ENCODE measurements at regions not wholly inside any gene's neighbourhood (a gene's known extent, or its start where the extent isn't known, plus 50 kb on each side); places are given as distances from the start of the nearest gene placed in this dataset.

DNA sequence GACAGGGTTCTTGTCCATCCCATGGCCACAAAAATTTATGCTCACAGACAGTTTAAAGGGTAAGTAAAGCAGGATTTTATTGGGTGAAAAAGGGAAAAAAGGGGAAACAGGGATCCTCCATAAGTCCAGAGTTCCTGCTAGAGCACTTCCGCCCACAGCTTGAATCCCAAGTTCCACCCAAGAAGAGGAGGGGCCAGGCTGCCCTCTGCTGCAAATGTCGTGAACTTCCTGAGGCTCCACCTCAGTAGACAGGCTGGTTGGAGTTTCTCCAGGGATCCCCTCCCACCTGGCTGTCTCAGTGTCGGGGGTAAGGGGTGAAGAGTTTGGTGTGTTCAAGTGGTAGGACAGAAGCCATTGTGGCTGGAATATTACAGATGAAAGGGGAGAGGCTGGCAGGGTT lies 275.0 kb upstream of the SGCD start:
- peak in 1 of 2 experiments; percentile 33 for DNase-seq (ENCODE audit: low read depth in 1 of 2, low spot score in 2 of 2)
- TF ChIP-seq, protein P1, sequence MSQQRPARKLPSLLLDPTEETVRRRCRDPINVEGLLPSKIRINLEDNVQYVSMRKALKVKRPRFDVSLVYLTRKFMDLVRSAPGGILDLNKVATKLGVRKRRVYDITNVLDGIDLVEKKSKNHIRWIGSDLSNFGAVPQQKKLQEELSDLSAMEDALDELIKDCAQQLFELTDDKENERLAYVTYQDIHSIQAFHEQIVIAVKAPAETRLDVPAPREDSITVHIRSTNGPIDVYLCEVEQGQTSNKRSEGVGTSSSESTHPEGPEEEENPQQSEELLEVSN (IDR thresholded peaks at IDR 0.05), result no peak
- TF ChIP-seq, protein P2, sequence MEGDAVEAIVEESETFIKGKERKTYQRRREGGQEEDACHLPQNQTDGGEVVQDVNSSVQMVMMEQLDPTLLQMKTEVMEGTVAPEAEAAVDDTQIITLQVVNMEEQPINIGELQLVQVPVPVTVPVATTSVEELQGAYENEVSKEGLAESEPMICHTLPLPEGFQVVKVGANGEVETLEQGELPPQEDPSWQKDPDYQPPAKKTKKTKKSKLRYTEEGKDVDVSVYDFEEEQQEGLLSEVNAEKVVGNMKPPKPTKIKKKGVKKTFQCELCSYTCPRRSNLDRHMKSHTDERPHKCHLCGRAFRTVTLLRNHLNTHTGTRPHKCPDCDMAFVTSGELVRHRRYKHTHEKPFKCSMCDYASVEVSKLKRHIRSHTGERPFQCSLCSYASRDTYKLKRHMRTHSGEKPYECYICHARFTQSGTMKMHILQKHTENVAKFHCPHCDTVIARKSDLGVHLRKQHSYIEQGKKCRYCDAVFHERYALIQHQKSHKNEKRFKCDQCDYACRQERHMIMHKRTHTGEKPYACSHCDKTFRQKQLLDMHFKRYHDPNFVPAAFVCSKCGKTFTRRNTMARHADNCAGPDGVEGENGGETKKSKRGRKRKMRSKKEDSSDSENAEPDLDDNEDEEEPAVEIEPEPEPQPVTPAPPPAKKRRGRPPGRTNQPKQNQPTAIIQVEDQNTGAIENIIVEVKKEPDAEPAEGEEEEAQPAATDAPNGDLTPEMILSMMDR (IDR thresholded peaks at IDR 0.05; ENCODE audit: control extremely low read depth in 1 of 3, insufficient read depth in 1 of 3, low read depth in 1 of 3, low read length in 3 of 3), result peak; percentile 43 to 55 (median 50); a peak in 3 of 4 replicates
- peak; percentile 73 to 75 for TF ChIP-seq RAD21 (IDR thresholded peaks at IDR 0.05 in 1 of 2, conservative IDR thresholded peaks at IDR 0.05 in 1 of 2; ENCODE audit: low read depth in 2 of 2, low read length in 2 of 2)

More for the DNA sequence above, 275.0 kb upstream of the SGCD start:
- H2AK5ac ChIP-seq (ENCODE audit: low read depth, low read length), result no peak overlapping the region
- H2BK5ac ChIP-seq (ENCODE audit: low read depth, low read length), result no peak overlapping the region
- no peaks in the 10 kb centered on the region for H3K79me2 ChIP-seq (ENCODE audit: control insufficient read depth in 1 of 2, insufficient read depth in 2 of 2, low read length in 2 of 2)
- no peak overlapping the region for H3K23ac ChIP-seq (ENCODE audit: insufficient read length)
- H3K4me1 ChIP-seq (replicated peaks in 1 of 4; ENCODE audit: control insufficient read depth in 3 of 4, insufficient read depth in 4 of 4, low read length in 3 of 4), result no peaks in the 10 kb centered on the region
- no peak overlapping the region for H3K4me3 ChIP-seq (ENCODE audit: extremely low read depth in 1 of 4, insufficient read depth in 2 of 4, low read depth in 3 of 4, low read length in 4 of 4)
- H4K5ac ChIP-seq (ENCODE audit: insufficient read length, low read depth, low read length), result no peak overlapping the region
- H3K4me2 ChIP-seq (ENCODE audit: insufficient read depth in 1 of 2, low read depth in 2 of 2, low read length in 2 of 2), result no peak overlapping the region
- H3K27ac ChIP-seq (ENCODE audit: low read depth, low read length), result no peak overlapping the region
- no peak overlapping the region for H2BK12ac ChIP-seq (ENCODE audit: low read depth, low read length)
- H2BK15ac ChIP-seq (ENCODE audit: low read length), result no peak overlapping the region
- no peak overlapping the region for H4K8ac ChIP-seq (ENCODE audit: extremely low read depth, insufficient read depth, low read length)
- H3K79me1 ChIP-seq (ENCODE audit: low read depth, low read length), result no peaks in the 10 kb centered on the region
- FAIRE-seq, result no peak
- H3K56ac ChIP-seq (replicated peaks; ENCODE audit: insufficient read length, low read depth, low read length), result no peak overlapping the region
- no peak overlapping the region for H4K91ac ChIP-seq (replicated peaks; ENCODE audit: insufficient read length, low read length)
- no peaks in the 10 kb centered on the region for H3K27me3 ChIP-seq (replicated peaks in 1 of 4; ENCODE audit: control insufficient read depth in 3 of 4, extremely low read depth in 1 of 4, insufficient read depth in 3 of 4, low read length in 3 of 4)
- H4K20me1 ChIP-seq (replicated peaks in 1 of 2; ENCODE audit: control insufficient read depth in 1 of 2, insufficient read depth in 2 of 2, low read length in 2 of 2), result no peaks in the 10 kb centered on the region
- no peak overlapping the region for H3K9ac ChIP-seq (replicated peaks in 1 of 4; ENCODE audit: extremely low read depth in 1 of 4, low read depth in 3 of 4, low read length in 3 of 4)
- ChIA-PET POLR2A (ENCODE audit: partially characterized antibody) (no interaction called here), CTCF (ENCODE audit: partially characterized antibody) (interaction anchor here (0.8 to 1.8 kb wide), 6 partner anchors 9 to 112 kb away, joined by 3 to 5 read pairs (median 5); no protein-coding TSS in a partner anchor)
- H3K9me3 ChIP-seq (ENCODE audit: insufficient read depth in 2 of 2, low read depth in 1 of 2, low read length in 1 of 2), result no peaks in the 10 kb centered on the region
- H2BK20ac ChIP-seq (ENCODE audit: low read length), result no peak overlapping the region
- H3K4ac ChIP-seq (replicated peaks; ENCODE audit: insufficient read length, low read depth, low read length), result no peak overlapping the region
- H3K36me3 ChIP-seq (ENCODE audit: control insufficient read depth in 2 of 4, insufficient read depth in 4 of 4, low read length in 3 of 4), result no peaks in the 10 kb centered on the region
- no peak overlapping the region for H3K18ac ChIP-seq (ENCODE audit: extremely low read depth, low read length)
- H2BK120ac ChIP-seq (replicated peaks; ENCODE audit: low read depth, low read length), result no peak overlapping the region
- peak overlapping the region; percentile 83 for H2AFZ ChIP-seq (ENCODE audit: low read length)
- 79% methylated on average over 3 of the region's 3 CpGs; no CpG with 5 or more reads in 1 of the 2 experiments for WGBS, 2 experiments (ENCODE audit: extremely low coverage in 1 of 2, insufficient coverage in 1 of 2, insufficient read length in 1 of 2, insufficient replicate concordance in 2 of 2, low coverage in 1 of 2, low lambda C conversion rate in 2 of 2, missing lambda C conversion rate in 1 of 2)
- no peaks in the 10 kb centered on the region for H3K23me2 ChIP-seq (ENCODE audit: low read depth, low read length)
- H3K14ac ChIP-seq (ENCODE audit: insufficient read length), result no peak overlapping the region

All from H1 (cell line).